ENCODE measurements at regions not wholly inside any gene's neighbourhood (a gene's known extent, or its start where the extent isn't known, plus 50 kb on each side); places are given as distances from the start of the nearest gene placed in this dataset.

DNA sequence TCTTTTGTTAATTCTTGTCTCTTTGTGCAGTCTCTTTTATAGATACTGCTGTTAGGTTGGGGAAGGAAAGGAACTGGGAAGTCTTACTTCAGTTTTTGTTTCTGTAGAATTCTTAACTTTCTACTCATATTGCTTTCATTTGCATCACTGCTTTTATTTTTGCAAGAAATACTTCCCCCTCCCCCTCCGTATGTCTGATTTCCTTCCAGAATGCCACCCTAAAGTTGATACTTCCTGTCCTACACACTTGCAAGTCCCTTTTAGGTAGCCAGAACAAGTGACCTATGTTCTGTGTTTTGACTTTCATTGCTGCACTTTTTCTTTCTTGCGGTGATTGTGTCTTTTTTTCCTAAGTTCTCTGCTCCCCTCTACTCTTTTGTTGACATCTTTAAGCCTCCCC lies 477.4 kb downstream of the RSL24D1 start:
- DNase-seq = no peak

DNA sequence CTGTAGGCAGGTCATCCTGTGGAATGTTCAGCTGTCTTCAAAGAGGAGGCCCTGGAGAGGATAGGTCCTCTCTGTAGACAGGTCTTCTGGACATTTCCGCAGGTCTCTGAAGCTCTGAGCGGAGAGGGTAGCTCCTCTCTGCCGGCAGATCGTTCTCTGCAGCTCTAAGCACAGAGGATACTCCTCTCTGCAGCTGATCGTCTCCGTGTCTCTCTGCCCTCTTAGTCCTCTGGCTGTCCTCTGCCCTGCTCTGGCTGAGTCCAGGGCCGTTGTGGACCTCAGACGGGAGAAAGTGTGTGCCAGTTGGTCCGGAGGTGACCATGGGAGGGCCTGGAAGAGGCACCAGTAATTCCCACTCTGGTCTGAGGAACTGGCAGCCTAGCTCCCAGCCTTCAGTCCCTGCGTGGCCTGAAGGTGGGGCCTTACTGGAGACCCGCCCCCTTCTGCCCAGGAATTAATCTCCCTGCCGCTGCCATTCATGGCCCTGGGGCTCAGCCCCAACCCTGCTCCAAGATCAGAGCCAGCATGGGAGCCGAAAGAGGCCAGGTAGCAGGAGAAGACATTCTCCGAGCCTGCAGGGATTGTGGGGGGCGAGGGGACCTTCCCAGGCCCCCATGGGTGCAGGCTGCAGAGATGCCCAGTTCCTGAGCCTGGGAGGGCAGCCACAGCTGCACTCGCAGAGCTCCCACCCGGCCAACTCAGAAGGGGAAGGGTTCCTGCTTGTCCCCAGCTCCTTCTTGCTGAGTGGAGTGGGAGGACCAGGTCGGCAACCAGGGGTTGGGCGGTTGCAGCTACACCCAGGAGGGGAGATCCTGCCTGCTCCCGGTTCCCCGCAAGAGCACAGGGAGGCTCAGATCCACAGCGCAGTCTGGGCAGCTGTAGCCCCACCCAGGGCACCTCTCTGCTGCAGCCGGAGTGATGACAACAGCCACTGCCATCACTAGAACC lies 488.7 kb downstream of the RSL24D1 start:
- no peak for DNase-seq

GRCh38 chr15:54687628-54688027 lies 509.1 kb downstream of the RSL24D1 start:
- DNase-seq = no peak
